ENCODE measurements at regions not wholly inside any gene's neighbourhood (a gene's known extent, or its start where the extent isn't known, plus 50 kb on each side); places are given as distances from the start of the nearest gene placed in this dataset.

GRCh38 chr14:95635051-95635450, 51.2 kb upstream of the TCL1B start:
- Mint-ChIP-seq H3K27me3 (ENCODE audit: insufficient read depth, unreplicated experiment) (peaks cover 16% of the 10 kb centered on the region), H3K4me1 (ENCODE audit: low read depth, unreplicated experiment) (no peaks in the 10 kb centered on the region), H3K9me3 (ENCODE audit: unreplicated experiment) (no peaks in the 10 kb centered on the region), H3K4me3 (ENCODE audit: unreplicated experiment) (no peak overlapping the region), H3K36me3 (ENCODE audit: insufficient read depth, unreplicated experiment) (no peaks in the 10 kb centered on the region), H3K27ac (ENCODE audit: unreplicated experiment) (no peak overlapping the region)
- Histone ChIP-seq H3K4me3 (ENCODE audit: low read depth, low read length) (no peak overlapping the region), H3K9me3 (no peaks in the 10 kb centered on the region), H3K36me3 (ENCODE audit: control insufficient read depth, insufficient read depth, low read length) (no peaks in the 10 kb centered on the region), H3K4me1 (no peaks in the 10 kb centered on the region), H3K27me3 (replicated peaks; ENCODE audit: control insufficient read depth, insufficient read depth, low read length) (no peaks in the 10 kb centered on the region)
- intact Hi-C loops (cut with micrococcal nuclease; ENCODE audit: unreplicated experiment), result no loop called here
- CTCF ChIA-PET, result no interaction called here
- no TSS peak for BruUV-seq (replicated peaks)
- TF ChIP-seq CTCF (IDR thresholded peaks at IDR 0.05; ENCODE audit: insufficient read depth in 1 of 2, low read depth in 1 of 2, low read length in 1 of 2, severe bottlenecking in 1 of 2, unreplicated experiment in 1 of 2), result no peak
- POLR2A ChIA-PET, result no interaction called here
- no peak for DNase-seq

All from Caco-2 (cell line).